NCI-H1048 (cell line): ENCODE measurements at regions not wholly inside any gene's neighbourhood (a gene's known extent, or its start where the extent isn't known, plus 50 kb on each side); places are given as distances from the start of the nearest gene placed in this dataset.

Source experiments
- DNase-seq: peaks from one replicate; lab custom pipeline; 2025; lab: John Stamatoyannopoulos, UW

- DNase-seq = no peak
Observed at GRCh38 chr15:93722165-93722564, 509.2 kb upstream of the MCTP2 start.

GRCh38 chr15:93720607-93721006 lies 510.8 kb upstream of the MCTP2 start:
- no peak for DNase-seq

GRCh38 chr15:93719921-93720351 lies 511.4 kb upstream of the MCTP2 start:
- no peak for DNase-seq

GRCh38 chr15:93716615-93717231 lies 514.6 kb upstream of the MCTP2 start:
- DNase-seq = no peak

GRCh38 chr15:93709708-93710107 lies 521.7 kb upstream of the MCTP2 start:
- DNase-seq = no peak

GRCh38 chr15:93708724-93709445 lies 522.5 kb upstream of the MCTP2 start:
- no peak for DNase-seq

- DNase-seq = no peak
Observed at GRCh38 chr15:93707751-93708150, 523.6 kb upstream of the MCTP2 start.

GRCh38 chr15:93706495-93707292 lies 524.7 kb upstream of the MCTP2 start:
- DNase-seq = no peak

- no peak for DNase-seq
Observed at GRCh38 chr15:93705753-93706455, 525.5 kb upstream of the MCTP2 start.

GRCh38 chr15:93703092-93703739 lies 528.1 kb upstream of the MCTP2 start:
- DNase-seq = peak; percentile 38

- DNase-seq = no peak
Observed at GRCh38 chr15:93700051-93700450, 531.3 kb upstream of the MCTP2 start.

- DNase-seq = no peak
Observed at GRCh38 chr15:93694033-93694432, 537.3 kb upstream of the MCTP2 start.

GRCh38 chr15:93683651-93684050 lies 547.7 kb upstream of the MCTP2 start:
- DNase-seq = no peak

GRCh38 chr15:93671387-93671943 lies 559.9 kb upstream of the MCTP2 start:
- no peak for DNase-seq

GRCh38 chr15:93670931-93671330 lies 560.4 kb upstream of the MCTP2 start:
- DNase-seq = no peak

GRCh38 chr15:93664213-93664956 lies 567.0 kb upstream of the MCTP2 start:
- DNase-seq = no peak

GRCh38 chr15:93662162-93662885 lies 569.0 kb upstream of the MCTP2 start:
- DNase-seq = no peak

GRCh38 chr15:93658026-93658816 lies 569.2 kb upstream of the RGMA start:
- DNase-seq = no peak

GRCh38 chr15:93656041-93656440 lies 567.0 kb upstream of the RGMA start:
- DNase-seq = no peak
